ENCODE measurements at regions not wholly inside any gene's neighbourhood (a gene's known extent, or its start where the extent isn't known, plus 50 kb on each side); places are given as distances from the start of the nearest gene placed in this dataset.
"Not testable (repeated sequence)": the region's sequence is repeated elsewhere in the genome, so short reads cannot be mapped to it uniquely, and the experiment has no call there.

GRCh38 chr20:40961176-40961575, 67.4 kb upstream of the TOP1 start:
- no peak for DNase-seq

GRCh38 chr20:40961686-40962640, 66.7 kb upstream of the TOP1 start:
- DNase-seq = no peak

- peak; percentile 37 for DNase-seq
Observed at GRCh38 chr20:40962733-40963504, 65.7 kb upstream of the TOP1 start.

- no peak for DNase-seq
Observed at GRCh38 chr20:40963505-40963845, 65.1 kb upstream of the TOP1 start.

GRCh38 chr20:40965671-40966070, 63.0 kb upstream of the TOP1 start:
- no peak for DNase-seq

- no peak for DNase-seq
Observed at GRCh38 chr20:40966103-40966502, 62.5 kb upstream of the TOP1 start.

- no peak for DNase-seq
Observed at GRCh38 chr20:40966516-40967185, 62.0 kb upstream of the TOP1 start.

- DNase-seq = no peak
Observed at GRCh38 chr20:40967700-40968099, 60.9 kb upstream of the TOP1 start.

GRCh38 chr20:40968816-40969562, 59.6 kb upstream of the TOP1 start:
- DNase-seq = not testable (repeated sequence)

GRCh38 chr20:40970218-40970617, 58.4 kb upstream of the TOP1 start:
- DNase-seq = no peak

- no peak for DNase-seq
Observed at GRCh38 chr20:40977218-40977617, 51.4 kb upstream of the TOP1 start.

- no peak for DNase-seq
Observed at GRCh38 chr20:40978761-40979160, 49.9 kb upstream of the TOP1 start.

Measured in NCI-H1417 treated with DMSO at 0.1 percent for 48 hours (cell line).